Peyer's patch (tissue), 4 donors: ENCODE measurements at regions not wholly inside any gene's neighbourhood (a gene's known extent, or its start where the extent isn't known, plus 50 kb on each side); places are given as distances from the start of the nearest gene placed in this dataset.

Source experiments
- CTCF ChIP-seq, 6 experiments: fragments of 450-650 bp in 4 of 6; fragments of 200-600 bp in 2 of 6; sonication (generic) in 1 of 6; IDR thresholded peaks; one replicate each; pipeline ENCODE4 v1.5.1; 2017 to 2019; ENCODE audit warnings: antibody characterized with exemption in 6 of 6, mild to moderate bottlenecking in 3 of 6, moderate library complexity in 1 of 6
- POLR2A ChIP-seq, 2 donors: fragments of 450-650 bp; IDR thresholded peaks; one replicate each; pipeline ENCODE4 v1.5.1; 2017; ENCODE audit warnings: antibody characterized with exemption in 2 of 2, mild to moderate bottlenecking in 2 of 2, moderate library complexity in 2 of 2

- TF ChIP-seq CTCF (IDR thresholded peaks at IDR 0.05) (no peak), POLR2A (IDR thresholded peaks at IDR 0.05) (no peak)
Measured at GRCh38 chr2:234565201-234565600, 68.3 kb upstream of the ARL4C start.
